Nephron progenitor cell (in vitro differentiated cells): ENCODE measurements at regions not wholly inside any gene's neighbourhood (a gene's known extent, or its start where the extent isn't known, plus 50 kb on each side); places are given as distances from the start of the nearest gene placed in this dataset.
"Not testable (repeated sequence)": the region's sequence is repeated elsewhere in the genome, so short reads cannot be mapped to it uniquely, and the experiment has no call there.

Experiments
- DNase-seq: peaks from one replicate; pipeline ENCODE4 v3.0.0; 2021
- H3K27ac Mint-ChIP-seq: 2 replicates; pipeline ENCODE4 v1.8.0; 2021; ENCODE audit warnings: mild to moderate bottlenecking, moderate library complexity, mixed read lengths
- H3K27me3 Mint-ChIP-seq: 2 replicates; pipeline ENCODE4 v1.8.0; 2021; ENCODE audit warnings: mild to moderate bottlenecking, low read depth, mixed read lengths; ENCODE audit not compliant: poor library complexity
- H3K36me3 Mint-ChIP-seq: 2 replicates; pipeline ENCODE4 v1.8.0; 2021; ENCODE audit warnings: low read depth, mixed read lengths
- H3K4me1 Mint-ChIP-seq: 2 replicates; pipeline ENCODE4 v1.8.0; 2021; ENCODE audit warnings: mixed read lengths
- H3K4me3 Mint-ChIP-seq: 2 replicates; pipeline ENCODE4 v1.8.0; 2021; ENCODE audit warnings: mild to moderate bottlenecking, moderate library complexity, mixed read lengths
- H3K9me3 Mint-ChIP-seq: 2 replicates; pipeline ENCODE4 v1.8.0; 2021; ENCODE audit warnings: mild to moderate bottlenecking, moderate library complexity, mixed read lengths
- CTCF ChIP-seq: fragments of 200-600 bp; sonication (generic); IDR thresholded peaks from 2 replicates; pipeline ENCODE4 v1.5.0; 2021; ENCODE audit warnings: antibody characterized with exemption

GRCh38 chr3:33980252-33980651 is 181.8 kb downstream of the PDCD6IP start:
- Mint-ChIP-seq H3K36me3 (no peaks in the 10 kb centered on the region), H3K27ac (no peak overlapping the region), H3K4me1 (no peaks in the 10 kb centered on the region), H3K4me3 (no peak overlapping the region), H3K27me3 (no peaks in the 10 kb centered on the region), H3K9me3 (peaks cover 16% of the 10 kb centered on the region)
- peak; percentile 30 for TF ChIP-seq CTCF
- no peak for DNase-seq

GRCh38 chr3:33982269-33982798 is 183.9 kb downstream of the PDCD6IP start:
- Mint-ChIP-seq H3K4me3 (no peak overlapping the region), H3K27me3 (no peaks in the 10 kb centered on the region), H3K4me1 (no peaks in the 10 kb centered on the region), H3K9me3 (peaks cover 28% of the 10 kb centered on the region), H3K27ac (no peak overlapping the region), H3K36me3 (no peaks in the 10 kb centered on the region)
- no peak for TF ChIP-seq CTCF
- no peak for DNase-seq

- peaks cover 32% of the 10 kb centered on the region for H3K9me3 Mint-ChIP-seq
- not testable (repeated sequence) for H3K27me3 Mint-ChIP-seq, H3K4me3 Mint-ChIP-seq, H3K4me1 Mint-ChIP-seq, DNase-seq, H3K27ac Mint-ChIP-seq, H3K36me3 Mint-ChIP-seq
These were observed 184.5 kb downstream of the PDCD6IP start for GRCh38 chr3:33982949-33983348.

GRCh38 chr3:33989229-33989628 is 190.8 kb downstream of the PDCD6IP start:
- H3K27ac Mint-ChIP-seq, result no peak overlapping the region
- H3K4me3 Mint-ChIP-seq, result no peak overlapping the region
- DNase-seq, result no peak
- TF ChIP-seq CTCF, result no peak
- no peaks in the 10 kb centered on the region for H3K4me1 Mint-ChIP-seq
- peaks cover 31% of the 10 kb centered on the region for H3K9me3 Mint-ChIP-seq
- no peaks in the 10 kb centered on the region for H3K27me3 Mint-ChIP-seq
- peaks cover 8% of the 10 kb centered on the region for H3K36me3 Mint-ChIP-seq

- Mint-ChIP-seq H3K4me3 (no peak overlapping the region), H3K27ac (no peak overlapping the region), H3K9me3 (peaks cover 41% of the 10 kb centered on the region), H3K36me3 (peaks cover 19% of the 10 kb centered on the region), H3K27me3 (no peaks in the 10 kb centered on the region), H3K4me1 (no peaks in the 10 kb centered on the region)
- DNase-seq, result no peak
- TF ChIP-seq CTCF, result no peak
These were observed 193.2 kb downstream of the PDCD6IP start for GRCh38 chr3:33991673-33992072.

- TF ChIP-seq CTCF, result no peak
- peaks cover 13% of the 10 kb centered on the region for H3K36me3 Mint-ChIP-seq
- peaks cover 30% of the 10 kb centered on the region for H3K9me3 Mint-ChIP-seq
- no peaks in the 10 kb centered on the region for H3K27me3 Mint-ChIP-seq
- no peaks in the 10 kb centered on the region for H3K4me1 Mint-ChIP-seq
- no peak for DNase-seq
- H3K27ac Mint-ChIP-seq, result no peak overlapping the region
- no peak overlapping the region for H3K4me3 Mint-ChIP-seq
These were observed 195.2 kb downstream of the PDCD6IP start for GRCh38 chr3:33993631-33994030.
